HEK293 (cell line): ENCODE measurements at regions not wholly inside any gene's neighbourhood (a gene's known extent, or its start where the extent isn't known, plus 50 kb on each side); places are given as distances from the start of the nearest gene placed in this dataset.
A peak's percentile ranks its signal among the peaks of the same experiment; 100 is the strongest.

ENCODE experiments used
- BCL11B ChIP-seq: fragments of 450-650 bp; formaldehyde crosslinking; IDR thresholded peaks from 2 replicates; pipeline ENCODE4 v1.5.1; 2016; ENCODE audit warnings: low read depth, missing biosample characterization, missing genetic modification characterization
- EGR2 ChIP-seq: fragments of 450-650 bp; formaldehyde crosslinking; IDR thresholded peaks from 2 replicates; pipeline ENCODE4 v1.5.1; 2016; ENCODE audit warnings: low read depth, missing biosample characterization, missing genetic modification characterization
- ELK4 ChIP-seq: IDR thresholded peaks from 2 replicates; pipeline ENCODE4 v1.6.1; 2011; ENCODE audit warnings: mild to moderate bottlenecking, low read depth, low read length, borderline replicate concordance
- GLI4 ChIP-seq: fragments of 450-650 bp; formaldehyde crosslinking; IDR thresholded peaks from 2 replicates; pipeline ENCODE4 v1.5.1; 2016; ENCODE audit warnings: missing biosample characterization, missing genetic modification characterization
- KLF10 ChIP-seq: fragments of 450-650 bp; IDR thresholded peaks from 2 replicates; pipeline ENCODE4 v1.5.1; 2018; ENCODE audit warnings: missing biosample characterization, mild to moderate bottlenecking, missing genetic modification characterization
- KLF17 ChIP-seq: fragments of 450-650 bp; formaldehyde crosslinking; IDR thresholded peaks from 2 replicates; pipeline ENCODE4 v1.5.1; 2016; ENCODE audit warnings: missing biosample characterization, missing genetic modification characterization
- PRDM1 ChIP-seq: fragments of 450-650 bp; formaldehyde crosslinking; IDR thresholded peaks from 2 replicates; pipeline ENCODE4; 2016; ENCODE audit warnings: missing biosample characterization, missing genetic modification characterization
- ZBTB20 ChIP-seq: fragments of 450-650 bp; formaldehyde crosslinking; IDR thresholded peaks from 2 replicates; pipeline ENCODE4 v1.5.1; 2016; ENCODE audit warnings: missing biosample characterization, missing genetic modification characterization
- ZNF132 ChIP-seq: fragments of 450-650 bp; formaldehyde crosslinking; IDR thresholded peaks from 2 replicates; pipeline ENCODE4 v1.5.1; 2017; ENCODE audit warnings: missing biosample characterization, missing genetic modification characterization, borderline replicate concordance
- ZNF202 ChIP-seq: fragments of 450-650 bp; formaldehyde crosslinking; IDR thresholded peaks from 2 replicates; pipeline ENCODE4 v1.5.1; 2016; ENCODE audit warnings: missing biosample characterization, missing genetic modification characterization, borderline replicate concordance
- ZNF426 ChIP-seq: fragments of 450-650 bp; formaldehyde crosslinking; IDR thresholded peaks from 2 replicates; pipeline ENCODE4 v1.5.1; 2017; ENCODE audit warnings: missing biosample characterization, missing genetic modification characterization, mild to moderate bottlenecking, inconsistent platforms, moderate library complexity
- ZNF514 ChIP-seq: fragments of 450-650 bp; formaldehyde crosslinking; IDR thresholded peaks from 2 replicates; pipeline ENCODE4 v1.5.1; 2016; ENCODE audit warnings: missing biosample characterization, missing genetic modification characterization
- ZNF518A ChIP-seq: fragments of 450-650 bp; formaldehyde crosslinking; conservative IDR thresholded peaks from 2 replicates; pipeline ENCODE4 v1.5.1; 2016; ENCODE audit warnings: low read depth, missing biosample characterization, missing genetic modification characterization
- ZNF529 ChIP-seq: fragments of 450-650 bp; formaldehyde crosslinking; IDR thresholded peaks from 2 replicates; pipeline ENCODE4 v1.5.1; 2017; ENCODE audit warnings: missing genetic modification characterization, missing biosample characterization; ENCODE audit not compliant: insufficient replicate concordance
- ZNF610 ChIP-seq: fragments of 450-650 bp; formaldehyde crosslinking; IDR thresholded peaks from 2 replicates; pipeline ENCODE4 v1.5.1; 2016; ENCODE audit warnings: missing biosample characterization, missing genetic modification characterization, borderline replicate concordance
- ZNF660 ChIP-seq: fragments of 450-650 bp; IDR thresholded peaks from 2 replicates; pipeline ENCODE4 v1.5.1; 2018; ENCODE audit warnings: missing biosample characterization, mild to moderate bottlenecking, missing genetic modification characterization
- ZNF76 ChIP-seq: fragments of 450-650 bp; formaldehyde crosslinking; IDR thresholded peaks from 2 replicates; pipeline ENCODE4; 2016; ENCODE audit warnings: low read depth, missing biosample characterization, missing genetic modification characterization, borderline replicate concordance
- ZSCAN16 ChIP-seq: fragments of 450-650 bp; formaldehyde crosslinking; IDR thresholded peaks from 2 replicates; pipeline ENCODE4 v1.5.1; 2016; ENCODE audit warnings: missing biosample characterization, missing genetic modification characterization
- ZXDB ChIP-seq: fragments of 450-650 bp; formaldehyde crosslinking; IDR thresholded peaks from 2 replicates; pipeline ENCODE4 v1.5.1; 2016; ENCODE audit warnings: missing biosample characterization, missing genetic modification characterization
- TF ChIP-seq, protein P1 (sequence below): fragments of 450-650 bp; formaldehyde crosslinking; IDR thresholded peaks from 2 replicates; pipeline ENCODE4 v1.5.1; 2017; ENCODE audit warnings: missing biosample characterization, missing genetic modification characterization
- TF ChIP-seq, protein P2 (sequence below): fragments of 450-650 bp; formaldehyde crosslinking; IDR thresholded peaks from 2 replicates; pipeline ENCODE4 v1.5.1; 2016; ENCODE audit warnings: missing biosample characterization, missing genetic modification characterization

- TF ChIP-seq PRDM1 (tag by site-specific recombination) (no peak), ZBTB20 (tag by site-specific recombination) (0 out of 2 replicates have a peak, but pooled peaks have one; percentile 18), ZNF529 (tag by site-specific recombination) (no peak), ZNF660 (no peak), ZXDB (peak; percentile 51; the same call in 1 of the 2 replicates), ZNF132 (tag by site-specific recombination) (no peak), ELK4 (no peak), GLI4 (tag by site-specific recombination) (no peak), ZNF514 (tag by site-specific recombination) (no peak), EGR2 (tag by site-specific recombination) (no peak), ZNF426 (tag by site-specific recombination) (no peak; the same call in 1 of the 2 replicates), ZNF76 (tag by site-specific recombination) (peak; percentile 40; the same call in 1 of the 2 replicates), ZNF610 (peak; percentile 69; the same call in 1 of the 2 replicates), KLF10 (peak; percentile 84), ZSCAN16 (tag by site-specific recombination) (no peak), KLF17 (peak; percentile 98), BCL11B (tag by site-specific recombination) (no peak), ZNF202 (tag by site-specific recombination) (no peak), ZNF518A (tag by site-specific recombination) (0 out of 2 replicates have a peak, but pooled peaks have one; percentile 37)
- TF ChIP-seq, protein P1, sequence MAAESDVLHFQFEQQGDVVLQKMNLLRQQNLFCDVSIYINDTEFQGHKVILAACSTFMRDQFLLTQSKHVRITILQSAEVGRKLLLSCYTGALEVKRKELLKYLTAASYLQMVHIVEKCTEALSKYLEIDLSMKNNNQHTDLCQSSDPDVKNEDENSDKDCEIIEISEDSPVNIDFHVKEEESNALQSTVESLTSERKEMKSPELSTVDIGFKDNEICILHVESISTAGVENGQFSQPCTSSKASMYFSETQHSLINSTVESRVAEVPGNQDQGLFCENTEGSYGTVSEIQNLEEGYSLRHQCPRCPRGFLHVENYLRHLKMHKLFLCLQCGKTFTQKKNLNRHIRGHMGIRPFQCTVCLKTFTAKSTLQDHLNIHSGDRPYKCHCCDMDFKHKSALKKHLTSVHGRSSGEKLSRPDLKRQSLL (tag by site-specific recombination): peak; percentile 79
- TF ChIP-seq, protein P2, sequence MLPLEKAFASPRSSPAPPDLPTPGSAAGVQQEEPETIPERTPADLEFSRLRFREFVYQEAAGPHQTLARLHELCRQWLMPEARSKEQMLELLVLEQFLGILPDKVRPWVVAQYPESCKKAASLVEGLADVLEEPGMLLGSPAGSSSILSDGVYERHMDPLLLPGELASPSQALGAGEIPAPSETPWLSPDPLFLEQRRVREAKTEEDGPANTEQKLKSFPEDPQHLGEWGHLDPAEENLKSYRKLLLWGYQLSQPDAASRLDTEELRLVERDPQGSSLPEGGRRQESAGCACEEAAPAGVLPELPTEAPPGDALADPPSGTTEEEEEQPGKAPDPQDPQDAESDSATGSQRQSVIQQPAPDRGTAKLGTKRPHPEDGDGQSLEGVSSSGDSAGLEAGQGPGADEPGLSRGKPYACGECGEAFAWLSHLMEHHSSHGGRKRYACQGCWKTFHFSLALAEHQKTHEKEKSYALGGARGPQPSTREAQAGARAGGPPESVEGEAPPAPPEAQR (tag by site-specific recombination): no peak
Observed at GRCh38 chr5:174514983-174515394, 209.4 kb upstream of the MSX2 start (continued).
